Fibroblast of gingiva (primary cell): ENCODE measurements at regions not wholly inside any gene's neighbourhood (a gene's known extent, or its start where the extent isn't known, plus 50 kb on each side); places are given as distances from the start of the nearest gene placed in this dataset.

Experiments used
- DNase-seq: peaks from one replicate; pipeline ENCODE4 v3.0.0-alpha.2; 2011; ENCODE audit warnings: low read depth

GRCh38 chr9:117486426-117486825 is 71.6 kb upstream of the ASTN2 start:
- no peak for DNase-seq

GRCh38 chr9:117485176-117485575 is 70.3 kb upstream of the ASTN2 start:
- no peak for DNase-seq

DNA sequence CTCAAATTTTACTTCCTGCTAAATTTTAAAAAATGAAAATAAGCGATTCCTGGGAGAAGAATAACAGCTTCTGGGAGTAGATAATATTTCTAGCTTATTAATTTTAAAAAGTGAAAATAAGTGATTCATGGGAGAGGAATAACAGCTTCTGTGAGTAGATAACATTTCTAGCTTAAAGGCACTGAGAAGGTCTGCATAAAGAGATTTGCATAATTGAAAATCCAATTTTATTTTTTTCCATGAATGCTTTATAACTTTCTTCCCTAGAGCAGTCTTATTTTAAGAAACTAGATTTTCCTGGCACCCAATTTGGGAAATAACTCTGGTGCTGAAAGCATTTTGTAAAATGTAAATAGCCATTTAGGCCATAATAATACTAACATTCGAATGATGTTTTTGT is 65.9 kb upstream of the ASTN2 start:
- DNase-seq, result no peak

DNA sequence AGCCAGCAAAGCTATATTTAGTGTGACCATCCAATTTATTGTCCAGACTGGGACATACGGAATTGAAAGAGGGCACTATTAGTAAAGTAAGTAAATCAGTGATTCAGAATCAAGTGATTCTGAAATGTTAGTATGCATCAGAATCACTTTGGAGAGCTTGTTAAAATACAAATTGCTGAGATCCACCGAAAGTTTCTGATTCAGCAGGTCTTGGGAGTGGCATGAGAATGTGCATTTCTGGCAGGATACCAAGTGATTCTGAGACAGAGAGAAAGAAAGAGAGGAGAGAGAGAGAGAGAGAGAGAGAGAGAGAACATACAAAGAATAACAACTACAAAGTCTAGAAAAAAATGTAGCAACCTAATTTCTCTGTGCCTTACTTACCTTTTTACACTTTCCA is 65.4 kb upstream of the ASTN2 start:
- DNase-seq, result no peak

DNA sequence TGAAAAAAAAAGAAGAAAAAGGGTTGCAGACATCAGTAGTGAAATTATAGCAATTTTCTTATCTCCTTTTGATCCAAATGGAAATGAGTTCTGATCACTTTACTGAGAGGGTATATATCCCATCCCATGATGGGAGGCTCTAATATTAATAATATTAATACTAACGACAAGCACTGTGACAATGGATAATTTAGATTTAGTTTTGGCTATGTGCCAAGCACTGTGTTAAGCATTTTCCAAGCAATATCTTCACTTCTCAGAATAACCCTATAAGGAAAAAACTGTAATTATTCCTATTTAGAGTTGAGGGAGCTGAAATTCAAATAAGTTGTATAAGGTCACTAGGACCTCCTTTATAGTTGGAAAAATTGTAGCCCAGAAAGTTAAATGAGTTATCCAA is 58.4 kb upstream of the ASTN2 start:
- DNase-seq, result no peak

- DNase-seq, result no peak
Measured at GRCh38 chr9:117470902-117471301, 56.0 kb upstream of the ASTN2 start.

- no peak for DNase-seq
Measured at GRCh38 chr9:117470455-117470854, 55.6 kb upstream of the ASTN2 start.

DNA sequence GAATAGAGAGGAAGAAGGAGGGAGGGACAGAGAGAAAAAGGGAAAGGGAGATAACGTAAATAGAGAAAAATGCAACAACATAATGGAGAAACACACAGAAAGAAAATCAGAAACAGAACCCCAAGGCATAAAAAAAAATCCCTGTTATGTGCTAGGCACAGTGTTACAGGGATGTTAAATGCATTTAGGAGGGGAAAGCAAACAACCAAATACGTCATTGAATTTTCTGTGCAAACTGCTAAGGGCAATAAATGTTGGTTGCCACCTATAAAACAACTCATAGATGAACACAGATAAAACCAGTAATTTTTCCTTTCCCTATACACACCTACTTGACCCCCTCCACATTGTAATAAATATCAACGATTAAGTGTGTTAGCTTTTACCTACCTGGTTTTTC is 51.3 kb upstream of the ASTN2 start:
- no peak for DNase-seq

DNA sequence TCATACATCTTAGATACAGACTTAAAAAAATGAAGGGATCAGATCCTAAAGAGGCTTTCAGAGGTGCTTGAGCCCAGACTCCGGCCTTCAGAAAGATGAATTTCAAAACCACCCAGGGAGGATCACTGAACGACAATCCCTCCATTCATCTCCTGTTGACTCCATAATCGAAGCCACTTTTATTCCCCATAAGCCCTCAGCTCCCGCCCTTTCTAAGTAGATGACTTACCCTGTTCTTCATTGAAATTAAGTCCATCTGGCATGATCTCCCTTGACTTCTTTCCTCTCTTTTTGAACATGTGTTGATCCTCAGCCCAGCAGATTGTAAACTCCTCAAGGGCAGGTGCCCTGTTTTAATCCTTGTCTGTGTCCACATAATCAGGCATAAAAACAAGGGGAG is 50.8 kb upstream of the ASTN2 start:
- no peak for DNase-seq

- DNase-seq, result no peak
Measured at GRCh38 chr9:117464941-117465616, 50.2 kb upstream of the ASTN2 start.
